Astrocyte (in vitro differentiated cells and primary cell): ENCODE measurements at regions not wholly inside any gene's neighbourhood (a gene's known extent, or its start where the extent isn't known, plus 50 kb on each side); places are given as distances from the start of the nearest gene placed in this dataset.

Experiments
- EZH2 ChIP-seq: IDR thresholded peaks from 2 replicates; pipeline ENCODE4 v1.6.1; 2012; ENCODE audit warnings: mild to moderate bottlenecking, low read length, inconsistent platforms; ENCODE audit not compliant: insufficient read depth
- TF ChIP-seq, protein P1 (sequence below): IDR thresholded peaks from 2 replicates; pipeline ENCODE4 v1.5.1; 2011; ENCODE audit warnings: low read depth, mild to moderate bottlenecking, inconsistent platforms, low read length, moderate library complexity; ENCODE audit not compliant: insufficient read depth

- TF ChIP-seq, protein P1, sequence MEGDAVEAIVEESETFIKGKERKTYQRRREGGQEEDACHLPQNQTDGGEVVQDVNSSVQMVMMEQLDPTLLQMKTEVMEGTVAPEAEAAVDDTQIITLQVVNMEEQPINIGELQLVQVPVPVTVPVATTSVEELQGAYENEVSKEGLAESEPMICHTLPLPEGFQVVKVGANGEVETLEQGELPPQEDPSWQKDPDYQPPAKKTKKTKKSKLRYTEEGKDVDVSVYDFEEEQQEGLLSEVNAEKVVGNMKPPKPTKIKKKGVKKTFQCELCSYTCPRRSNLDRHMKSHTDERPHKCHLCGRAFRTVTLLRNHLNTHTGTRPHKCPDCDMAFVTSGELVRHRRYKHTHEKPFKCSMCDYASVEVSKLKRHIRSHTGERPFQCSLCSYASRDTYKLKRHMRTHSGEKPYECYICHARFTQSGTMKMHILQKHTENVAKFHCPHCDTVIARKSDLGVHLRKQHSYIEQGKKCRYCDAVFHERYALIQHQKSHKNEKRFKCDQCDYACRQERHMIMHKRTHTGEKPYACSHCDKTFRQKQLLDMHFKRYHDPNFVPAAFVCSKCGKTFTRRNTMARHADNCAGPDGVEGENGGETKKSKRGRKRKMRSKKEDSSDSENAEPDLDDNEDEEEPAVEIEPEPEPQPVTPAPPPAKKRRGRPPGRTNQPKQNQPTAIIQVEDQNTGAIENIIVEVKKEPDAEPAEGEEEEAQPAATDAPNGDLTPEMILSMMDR: no peak
- no peak for TF ChIP-seq EZH2
Measured at GRCh38 chr5:86482008-86482407, 135.7 kb upstream of the COX7C start.
